ENCODE measurements at regions not wholly inside any gene's neighbourhood (a gene's known extent, or its start where the extent isn't known, plus 50 kb on each side); places are given as distances from the start of the nearest gene placed in this dataset.
"Not testable (repeated sequence)": the region's sequence is repeated elsewhere in the genome, so short reads cannot be mapped to it uniquely, and the experiment has no call there.

DNA sequence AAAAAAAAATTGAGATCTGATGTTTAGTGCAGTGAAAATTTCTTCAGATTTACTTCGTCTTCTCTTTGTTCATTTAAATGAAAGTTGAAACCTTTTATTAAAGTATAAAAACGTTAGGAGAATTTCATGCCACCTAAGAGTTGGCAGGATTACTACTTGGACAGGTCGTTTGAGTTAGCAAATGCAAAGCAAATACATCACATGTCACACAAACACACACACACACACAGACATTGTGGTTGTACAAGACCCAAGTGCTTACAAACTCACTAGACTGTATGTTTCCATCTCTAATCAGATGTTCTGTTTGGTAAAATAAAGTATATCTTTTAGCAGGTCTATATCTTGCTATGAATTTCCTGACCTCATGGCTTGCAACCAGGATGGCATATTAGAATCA lies 185.6 kb upstream of the COX10 start:
- DNase-seq (ENCODE audit: low read depth) = no peak
- TF ChIP-seq, protein P1, sequence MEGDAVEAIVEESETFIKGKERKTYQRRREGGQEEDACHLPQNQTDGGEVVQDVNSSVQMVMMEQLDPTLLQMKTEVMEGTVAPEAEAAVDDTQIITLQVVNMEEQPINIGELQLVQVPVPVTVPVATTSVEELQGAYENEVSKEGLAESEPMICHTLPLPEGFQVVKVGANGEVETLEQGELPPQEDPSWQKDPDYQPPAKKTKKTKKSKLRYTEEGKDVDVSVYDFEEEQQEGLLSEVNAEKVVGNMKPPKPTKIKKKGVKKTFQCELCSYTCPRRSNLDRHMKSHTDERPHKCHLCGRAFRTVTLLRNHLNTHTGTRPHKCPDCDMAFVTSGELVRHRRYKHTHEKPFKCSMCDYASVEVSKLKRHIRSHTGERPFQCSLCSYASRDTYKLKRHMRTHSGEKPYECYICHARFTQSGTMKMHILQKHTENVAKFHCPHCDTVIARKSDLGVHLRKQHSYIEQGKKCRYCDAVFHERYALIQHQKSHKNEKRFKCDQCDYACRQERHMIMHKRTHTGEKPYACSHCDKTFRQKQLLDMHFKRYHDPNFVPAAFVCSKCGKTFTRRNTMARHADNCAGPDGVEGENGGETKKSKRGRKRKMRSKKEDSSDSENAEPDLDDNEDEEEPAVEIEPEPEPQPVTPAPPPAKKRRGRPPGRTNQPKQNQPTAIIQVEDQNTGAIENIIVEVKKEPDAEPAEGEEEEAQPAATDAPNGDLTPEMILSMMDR (IDR thresholded peaks at IDR 0.05; ENCODE audit: insufficient read depth, low read depth, low read length) = no peak

DNA sequence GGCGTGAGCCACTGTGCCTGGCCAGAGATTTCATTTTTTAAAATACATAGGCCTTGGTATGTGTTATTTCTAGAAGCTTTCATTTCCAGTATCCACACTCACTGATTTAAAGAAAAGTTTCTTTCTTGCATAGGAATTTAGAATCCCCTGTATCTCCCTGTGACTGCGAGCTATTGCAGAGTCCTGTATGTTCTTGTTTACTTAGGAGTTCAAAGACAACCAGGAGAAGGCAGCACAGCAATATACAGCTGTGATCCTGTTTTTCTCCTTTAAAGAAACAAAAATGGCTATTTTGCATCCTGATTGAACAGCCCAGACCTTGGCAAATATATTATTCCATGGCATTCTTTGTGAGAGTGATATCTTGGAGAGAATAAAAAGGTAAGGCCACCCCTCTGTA lies 185.0 kb upstream of the COX10 start:
- TF ChIP-seq, protein P1 (IDR thresholded peaks at IDR 0.05; ENCODE audit: insufficient read depth, low read depth, low read length) = no peak
- no peak overlapping the region for H3K4me3 ChIP-seq (ENCODE audit: low read depth, low read length)
- no peak for DNase-seq (ENCODE audit: low read depth)

More for the DNA sequence above, 185.6 kb upstream of the COX10 start:
- no peak overlapping the region for H3K4me3 ChIP-seq (ENCODE audit: low read depth, low read length)

DNA sequence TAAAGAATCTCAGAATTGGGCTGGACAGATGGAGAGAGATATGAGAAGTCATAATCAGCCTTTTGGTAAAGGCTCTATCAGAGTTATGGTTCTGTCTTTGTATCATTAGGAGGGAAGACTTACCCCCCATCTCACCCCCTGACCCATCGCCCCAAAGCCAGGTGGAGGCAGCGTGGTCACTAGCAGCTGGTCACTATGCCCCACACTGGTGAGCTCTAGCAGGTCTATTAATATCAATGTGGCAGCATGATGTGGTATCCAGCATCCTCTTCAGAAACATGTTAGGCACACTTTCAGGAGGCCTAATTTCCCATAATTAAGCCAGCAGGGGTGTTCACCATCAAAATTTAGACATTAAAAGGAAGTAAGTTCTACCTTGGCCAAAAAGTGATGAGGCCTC lies 183.8 kb upstream of the COX10 start:
- H3K4me3 ChIP-seq (ENCODE audit: low read depth, low read length) = no peak overlapping the region
- TF ChIP-seq, protein P1 (IDR thresholded peaks at IDR 0.05; ENCODE audit: insufficient read depth, low read depth, low read length) = no peak
- no peak for DNase-seq (ENCODE audit: low read depth)

DNA sequence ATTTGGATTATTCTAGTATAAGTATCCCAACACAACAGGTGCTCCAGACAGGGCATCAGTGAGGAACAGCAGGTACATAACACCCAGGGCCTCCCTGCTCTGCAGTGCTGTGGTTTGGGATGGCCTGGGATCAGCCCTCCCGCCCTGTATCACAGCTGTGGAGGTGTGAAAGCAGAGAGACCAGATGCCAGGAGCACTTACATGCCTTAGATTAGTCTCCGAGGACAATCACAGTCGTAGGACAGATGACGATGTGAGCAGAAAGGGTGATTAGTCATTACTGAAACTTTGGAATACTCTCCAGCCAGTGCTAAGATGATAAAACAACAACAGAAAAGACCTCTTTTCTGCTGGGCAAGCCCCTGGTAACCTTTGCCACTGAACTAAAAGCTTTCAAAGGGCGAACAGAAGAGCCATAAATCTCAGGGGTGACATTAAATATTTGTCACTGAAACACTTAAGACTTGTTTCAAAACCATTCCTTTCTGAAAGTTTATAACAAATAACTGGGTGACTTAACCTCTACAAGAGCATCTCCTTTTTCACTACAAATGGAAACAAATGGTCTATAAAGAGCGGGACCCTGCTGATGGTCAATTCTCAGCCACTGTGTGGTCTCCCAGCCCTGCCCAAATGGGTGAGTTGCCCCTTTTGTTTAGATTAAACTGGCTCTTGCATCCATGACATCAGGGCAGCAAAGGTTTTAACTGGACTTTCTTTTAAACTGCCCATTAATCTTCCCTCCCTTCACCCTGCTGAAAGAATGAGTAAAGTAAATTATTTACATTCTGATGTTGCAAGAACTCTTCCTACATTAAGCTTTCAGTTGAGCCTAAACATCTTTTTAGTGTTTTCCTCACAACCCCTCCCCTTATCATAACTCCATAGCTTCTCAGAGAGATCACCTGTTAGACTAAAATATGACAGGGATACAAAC lies 183.1 kb upstream of the COX10 start:
- TF ChIP-seq, protein P1 (IDR thresholded peaks at IDR 0.05; ENCODE audit: insufficient read depth, low read depth, low read length) = no peak
- no peak overlapping the region for H3K4me3 ChIP-seq (ENCODE audit: low read depth, low read length)
- DNase-seq (ENCODE audit: low read depth) = peak; percentile 84

DNA sequence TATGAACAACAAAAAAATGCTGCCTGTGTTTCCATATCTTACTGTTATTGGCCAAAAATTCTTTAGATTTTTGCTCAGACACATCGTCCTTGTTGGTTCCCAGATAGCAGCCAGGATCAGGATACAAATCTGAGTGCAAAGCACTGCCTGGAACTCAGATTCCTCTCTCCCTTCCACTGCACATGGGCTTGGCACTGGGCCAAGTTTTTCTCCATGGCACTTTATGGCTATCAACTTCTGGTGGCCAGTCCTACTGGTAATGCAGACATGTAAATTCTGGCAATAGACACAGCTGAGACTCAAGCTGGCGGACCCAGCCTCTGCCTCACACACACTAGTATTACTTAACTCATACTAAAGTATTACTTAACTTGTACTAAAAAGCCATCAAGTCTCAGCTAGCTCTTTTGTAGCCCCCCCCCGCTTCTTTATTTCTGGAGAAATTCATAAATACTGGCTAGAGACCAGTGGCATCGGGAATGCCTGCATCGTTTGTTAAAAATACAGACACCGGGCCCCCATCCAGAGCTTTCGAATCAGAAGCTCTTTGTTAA lies 181.2 kb upstream of the COX10 start:
- no peak overlapping the region for H3K4me3 ChIP-seq (ENCODE audit: low read depth, low read length)
- TF ChIP-seq, protein P1 (IDR thresholded peaks at IDR 0.05; ENCODE audit: insufficient read depth, low read depth, low read length) = no peak
- peak; percentile 33 for DNase-seq (ENCODE audit: low read depth)

DNA sequence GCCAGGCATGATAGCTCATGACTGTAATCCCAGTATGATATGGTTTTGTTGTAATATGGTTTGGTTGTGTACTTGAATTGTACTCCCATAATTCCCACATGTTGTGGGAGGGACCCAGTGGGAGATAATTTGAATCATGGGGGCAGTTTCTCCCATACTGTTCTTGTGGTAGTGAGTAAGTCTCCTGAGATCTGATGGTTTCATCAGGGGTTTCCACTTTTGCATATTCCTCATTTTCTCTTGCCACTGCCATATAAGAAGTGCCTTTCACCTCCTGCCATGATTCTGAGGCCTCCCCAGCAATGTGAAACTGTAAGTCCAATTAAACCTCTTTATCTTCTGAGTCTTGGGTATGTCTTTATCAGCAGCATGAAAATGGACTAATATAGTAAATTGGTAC lies 160.3 kb upstream of the COX10 start:
- not testable (repeated sequence) for DNase-seq (ENCODE audit: low read depth); H3K4me3 ChIP-seq (ENCODE audit: low read depth, low read length)

DNA sequence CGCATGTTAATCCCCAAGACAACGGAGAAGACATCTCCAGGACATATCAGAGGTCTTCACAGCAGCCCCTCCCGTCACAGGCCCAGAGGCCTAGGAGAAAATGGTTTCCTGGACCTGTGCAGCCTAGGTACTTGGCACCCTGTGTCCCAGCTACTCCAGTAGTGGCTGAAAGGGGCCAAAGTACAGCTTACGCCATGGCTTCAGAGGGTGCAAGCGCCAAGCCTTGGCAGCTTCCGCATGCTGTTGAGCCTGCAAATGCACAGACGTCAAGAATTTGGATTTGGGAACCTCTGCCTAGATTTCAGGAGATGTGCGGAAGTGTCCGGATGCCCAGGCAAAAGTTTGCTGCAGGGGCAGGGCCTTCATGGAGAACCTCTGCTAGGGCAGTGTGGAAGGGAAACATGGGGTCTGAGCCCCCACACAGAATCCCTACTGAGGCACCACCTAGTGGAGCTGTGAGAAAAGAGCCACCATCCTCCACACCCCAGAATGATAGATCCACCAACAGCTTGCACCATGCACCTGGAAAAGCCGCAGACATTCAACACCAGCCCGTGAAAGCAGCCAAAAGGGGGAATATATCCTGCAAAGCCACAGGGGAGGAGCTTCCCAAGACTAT lies 159.3 kb upstream of the COX10 start:
- TF ChIP-seq, protein P1 (IDR thresholded peaks at IDR 0.05; ENCODE audit: insufficient read depth, low read depth, low read length) = peak; percentile 11
- no peak overlapping the region for H3K4me3 ChIP-seq (ENCODE audit: low read depth, low read length)
- no peak for DNase-seq (ENCODE audit: low read depth)

Measured in fibroblast of villous mesenchyme (primary cell).